ENCODE measurements at regions not wholly inside any gene's neighbourhood (a gene's known extent, or its start where the extent isn't known, plus 50 kb on each side); places are given as distances from the start of the nearest gene placed in this dataset.

- ChIA-PET POLR2A (ENCODE audit: partially characterized antibody) (no interaction called here), CTCF (ENCODE audit: partially characterized antibody) (no interaction called here)
- TF ChIP-seq BRCA1 (IDR thresholded peaks at IDR 0.05; ENCODE audit: low read depth, low read length) (no peak), MAFK (IDR thresholded peaks at IDR 0.05; ENCODE audit: low read depth, low read length) (no peak), CTBP2 (IDR thresholded peaks at IDR 0.05; ENCODE audit: borderline replicate concordance, insufficient read depth, insufficient read length, low read length) (no peak), TAF7 (optimal IDR thresholded peaks at IDR 0.05; ENCODE audit: borderline replicate concordance, low read depth, low read length) (no peak)
Measured at GRCh38 chr4:148828291-148828690, 386.1 kb upstream of the NR3C2 start.

More at GRCh38 chr4:148828291-148828690, 386.1 kb upstream of the NR3C2 start:
- no peak overlapping the region for H3K27ac ChIP-seq (ENCODE audit: low read depth, low read length)
- WGBS, 2 experiments (ENCODE audit: extremely low coverage in 1 of 2, insufficient coverage in 1 of 2, insufficient read length in 1 of 2, insufficient replicate concordance in 2 of 2, low coverage in 1 of 2, low lambda C conversion rate in 2 of 2, missing lambda C conversion rate in 1 of 2), result 70% methylated on average over 3 of the region's 3 CpGs; no CpG with 5 or more reads in 1 of the 2 experiments
- no peak overlapping the region for H3K23ac ChIP-seq (ENCODE audit: insufficient read length)
- no peak overlapping the region for H3K14ac ChIP-seq (ENCODE audit: insufficient read length)
- H3K79me2 ChIP-seq (ENCODE audit: control insufficient read depth in 1 of 2, insufficient read depth in 2 of 2, low read length in 2 of 2), result no peaks in the 10 kb centered on the region
- H3K27me3 ChIP-seq (replicated peaks in 1 of 4; ENCODE audit: control insufficient read depth in 3 of 4, extremely low read depth in 1 of 4, insufficient read depth in 3 of 4, low read length in 3 of 4), result no peaks in the 10 kb centered on the region
- FAIRE-seq (no peak), DNase-seq (ENCODE audit: low read depth in 1 of 2, low spot score in 2 of 2) (no peak)
- no peak overlapping the region for H3K56ac ChIP-seq (replicated peaks; ENCODE audit: insufficient read length, low read depth, low read length)
- H3K36me3 ChIP-seq (ENCODE audit: control insufficient read depth in 2 of 4, insufficient read depth in 4 of 4, low read length in 3 of 4), result no peaks in the 10 kb centered on the region
- H2BK120ac ChIP-seq (replicated peaks; ENCODE audit: low read depth, low read length), result no peak overlapping the region
- no peak overlapping the region for H2AFZ ChIP-seq (ENCODE audit: low read length)
- no peaks in the 10 kb centered on the region for H3K9me3 ChIP-seq (ENCODE audit: insufficient read depth in 2 of 2, low read depth in 1 of 2, low read length in 1 of 2)
- H2BK12ac ChIP-seq (ENCODE audit: low read depth, low read length), result no peak overlapping the region
- H4K91ac ChIP-seq (replicated peaks; ENCODE audit: insufficient read length, low read length), result no peak overlapping the region
- no peak overlapping the region for H3K18ac ChIP-seq (ENCODE audit: extremely low read depth, low read length)
- no peaks in the 10 kb centered on the region for H3K79me1 ChIP-seq (ENCODE audit: low read depth, low read length)
- no peaks in the 10 kb centered on the region for H3K23me2 ChIP-seq (ENCODE audit: low read depth, low read length)
- H4K5ac ChIP-seq (ENCODE audit: insufficient read length, low read depth, low read length), result no peak overlapping the region
- H3K4me2 ChIP-seq (ENCODE audit: insufficient read depth in 1 of 2, low read depth in 2 of 2, low read length in 2 of 2), result no peak overlapping the region
- H3K4ac ChIP-seq (replicated peaks; ENCODE audit: insufficient read length, low read depth, low read length), result no peak overlapping the region
- no peaks in the 10 kb centered on the region for H4K20me1 ChIP-seq (replicated peaks in 1 of 2; ENCODE audit: control insufficient read depth in 1 of 2, insufficient read depth in 2 of 2, low read length in 2 of 2)
- no peak overlapping the region for H3K9ac ChIP-seq (replicated peaks in 1 of 4; ENCODE audit: extremely low read depth in 1 of 4, low read depth in 3 of 4, low read length in 3 of 4)
- no peak overlapping the region for H2BK20ac ChIP-seq (ENCODE audit: low read length)
- no peak overlapping the region for H2AK5ac ChIP-seq (ENCODE audit: low read depth, low read length)
- H3K4me3 ChIP-seq (ENCODE audit: extremely low read depth in 1 of 4, insufficient read depth in 2 of 4, low read depth in 3 of 4, low read length in 4 of 4), result no peak overlapping the region
- no peaks in the 10 kb centered on the region for H3K4me1 ChIP-seq (replicated peaks in 1 of 4; ENCODE audit: control insufficient read depth in 3 of 4, insufficient read depth in 4 of 4, low read length in 3 of 4)
- no peak overlapping the region for H4K8ac ChIP-seq (ENCODE audit: extremely low read depth, insufficient read depth, low read length)
- H2BK15ac ChIP-seq (ENCODE audit: low read length), result no peak overlapping the region
- no peak overlapping the region for H2BK5ac ChIP-seq (ENCODE audit: low read depth, low read length)

Measured in H1 (cell line).